Lung (tissue), 11 donors: ENCODE measurements at regions not wholly inside any gene's neighbourhood (a gene's known extent, or its start where the extent isn't known, plus 50 kb on each side); places are given as distances from the start of the nearest gene placed in this dataset.

ENCODE experiments used
- ATAC-seq: fragments of 200-7000 bp; cut with Tn5 transposase; one replicate; pipeline ENCODE4 v1.9.1; 2020; ENCODE audit warnings: moderate number of reproducible peaks; ENCODE audit not compliant: insufficient read depth, low FRiP score
- DNase-seq, 3 donors: peaks; one replicate each; pipeline ENCODE4 v3.0.0-alpha.2; 2013 to 2017
- H3K27ac ChIP-seq, 2 donors: one replicate each; pipeline ENCODE4 v1.5.1; 2013; ENCODE audit warnings: mild to moderate bottlenecking in 2 of 2, moderate library complexity in 2 of 2, control low read depth in 1 of 2, inconsistent platforms in 1 of 2, low read depth in 1 of 2, low read length in 1 of 2
- H3K27me3 ChIP-seq, 3 donors: one replicate each; pipeline ENCODE4 v1.5.1; 2013; ENCODE audit warnings: low read length in 2 of 3; ENCODE audit not compliant: control insufficient read depth in 3 of 3, insufficient read depth in 3 of 3
- H3K36me3 ChIP-seq, 4 donors: one replicate each; pipeline ENCODE4 v1.5.1; 2013; ENCODE audit warnings: low read length in 4 of 4, mild to moderate bottlenecking in 1 of 4, moderate library complexity in 1 of 4; ENCODE audit not compliant: control insufficient read depth in 4 of 4, insufficient read depth in 4 of 4
- H3K4me1 ChIP-seq, 5 donors: one replicate each; pipeline ENCODE4 v1.5.1; 2013; ENCODE audit warnings: low read length in 5 of 5, mild to moderate bottlenecking in 2 of 5, moderate library complexity in 1 of 5; ENCODE audit not compliant: control insufficient read depth in 5 of 5, insufficient read depth in 5 of 5
- H3K4me3 ChIP-seq: one replicate; pipeline ENCODE4 v1.5.1; 2013; ENCODE audit warnings: mild to moderate bottlenecking, control low read depth, moderate library complexity
- H3K9ac ChIP-seq, 2 donors: one replicate each; pipeline ENCODE4 v1.5.1; 2013; ENCODE audit warnings: low read length in 2 of 2, control low read depth in 1 of 2; ENCODE audit not compliant: insufficient read depth in 1 of 2
- H3K9me3 ChIP-seq, 4 donors: one replicate each; pipeline ENCODE4 v1.5.1; 2013; ENCODE audit warnings: low read length in 3 of 4, mild to moderate bottlenecking in 1 of 4, moderate library complexity in 1 of 4; ENCODE audit not compliant: control insufficient read depth in 4 of 4, insufficient read depth in 3 of 4
- WGBS, 2 donors: extraction: QIAGEN DNeasy Blood & Tissue Kit; methylation state at CpG; one replicate each; pipeline ENCODE4 v1.1.7; 2013; 5-methylcytosine and 5-hydroxymethylcytosine counted together
- TF ChIP-seq, protein P1 (sequence below): IDR thresholded peaks from 2 replicates; pipeline ENCODE4 v1.5.1; 2012; ENCODE audit warnings: mild to moderate bottlenecking; ENCODE audit errors: control extremely low read depth, extremely low read depth
- donor health status: control.
- donor health status: control.
- donor health status: Bipolar disorder and iron deficiency.
- donor health status: healthy.
- donor health status: DM: yes; HTN: yes; CAD: no.

DNA sequence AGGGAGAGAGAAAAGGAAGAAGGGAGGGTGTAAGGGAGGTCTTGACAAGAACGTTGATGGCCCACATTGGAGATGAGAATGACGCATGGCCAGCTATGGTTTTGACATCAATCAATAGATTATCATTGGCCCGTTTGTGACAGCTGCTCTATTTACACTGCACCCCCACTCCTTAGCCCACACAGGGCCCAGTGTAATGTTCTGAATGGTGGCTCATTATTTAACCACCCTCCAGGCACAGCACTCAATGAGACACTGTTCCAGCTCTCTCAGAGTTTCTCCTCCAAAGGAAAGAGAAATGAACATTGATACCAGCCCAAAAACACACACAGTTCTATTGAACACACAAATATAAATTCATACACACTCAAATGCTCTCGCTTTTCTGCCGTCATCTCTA, 173.0 kb upstream of the IPO5 start:
- H3K4me3 ChIP-seq = no peak overlapping the region
- DNase-seq (no peak), ATAC-seq (no peak)
- no peaks in the 10 kb centered on the region for H3K36me3 ChIP-seq
- no peak overlapping the region for H3K9ac ChIP-seq
- WGBS, 2 donors = 63 to 88% methylated on average over 4 to 5 of the region's 5 CpGs
- H3K4me1 ChIP-seq = no peaks in the 10 kb centered on the region
- H3K9me3 ChIP-seq = peaks cover 0 to 9% (median 1%) of the 10 kb centered on the region in 4 donors
- TF ChIP-seq, protein P1, sequence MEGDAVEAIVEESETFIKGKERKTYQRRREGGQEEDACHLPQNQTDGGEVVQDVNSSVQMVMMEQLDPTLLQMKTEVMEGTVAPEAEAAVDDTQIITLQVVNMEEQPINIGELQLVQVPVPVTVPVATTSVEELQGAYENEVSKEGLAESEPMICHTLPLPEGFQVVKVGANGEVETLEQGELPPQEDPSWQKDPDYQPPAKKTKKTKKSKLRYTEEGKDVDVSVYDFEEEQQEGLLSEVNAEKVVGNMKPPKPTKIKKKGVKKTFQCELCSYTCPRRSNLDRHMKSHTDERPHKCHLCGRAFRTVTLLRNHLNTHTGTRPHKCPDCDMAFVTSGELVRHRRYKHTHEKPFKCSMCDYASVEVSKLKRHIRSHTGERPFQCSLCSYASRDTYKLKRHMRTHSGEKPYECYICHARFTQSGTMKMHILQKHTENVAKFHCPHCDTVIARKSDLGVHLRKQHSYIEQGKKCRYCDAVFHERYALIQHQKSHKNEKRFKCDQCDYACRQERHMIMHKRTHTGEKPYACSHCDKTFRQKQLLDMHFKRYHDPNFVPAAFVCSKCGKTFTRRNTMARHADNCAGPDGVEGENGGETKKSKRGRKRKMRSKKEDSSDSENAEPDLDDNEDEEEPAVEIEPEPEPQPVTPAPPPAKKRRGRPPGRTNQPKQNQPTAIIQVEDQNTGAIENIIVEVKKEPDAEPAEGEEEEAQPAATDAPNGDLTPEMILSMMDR = no peak
- no peak overlapping the region for H3K27ac ChIP-seq
- no peaks in the 10 kb centered on the region for H3K27me3 ChIP-seq

DNA sequence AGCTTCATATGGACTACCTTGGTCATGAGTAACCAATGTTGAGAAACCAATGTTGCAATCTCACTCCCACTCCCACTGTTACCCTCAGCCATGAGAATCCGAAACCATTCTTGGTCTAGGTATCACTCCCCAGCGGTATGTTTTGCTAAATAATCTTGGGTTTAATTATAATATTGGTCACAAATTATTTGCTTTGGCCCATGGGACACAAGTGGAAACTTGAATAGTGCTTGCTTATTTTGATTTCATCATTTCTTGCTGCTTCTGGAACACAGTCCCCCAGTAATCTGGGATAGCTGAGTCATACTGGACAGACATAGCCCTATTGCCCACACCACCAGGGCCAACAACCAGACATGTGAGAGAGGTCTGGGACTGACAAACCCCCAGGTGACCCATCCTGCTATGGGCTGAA, 171.6 kb upstream of the IPO5 start:
- ATAC-seq (no peak), DNase-seq (no peak)
- no peak overlapping the region for H3K27ac ChIP-seq
- H3K4me3 ChIP-seq = no peak overlapping the region
- no peaks in the 10 kb centered on the region for H3K4me1 ChIP-seq
- TF ChIP-seq, protein P1 = no peak
- no peaks in the 10 kb centered on the region for H3K27me3 ChIP-seq
- no peaks in the 10 kb centered on the region for H3K36me3 ChIP-seq
- no peak overlapping the region for H3K9ac ChIP-seq
- peaks cover 0 to 9% (median 1%) of the 10 kb centered on the region in 4 donors for H3K9me3 ChIP-seq
- WGBS, 2 donors = 91% methylated on average over 2 of the region's 2 CpGs

DNA sequence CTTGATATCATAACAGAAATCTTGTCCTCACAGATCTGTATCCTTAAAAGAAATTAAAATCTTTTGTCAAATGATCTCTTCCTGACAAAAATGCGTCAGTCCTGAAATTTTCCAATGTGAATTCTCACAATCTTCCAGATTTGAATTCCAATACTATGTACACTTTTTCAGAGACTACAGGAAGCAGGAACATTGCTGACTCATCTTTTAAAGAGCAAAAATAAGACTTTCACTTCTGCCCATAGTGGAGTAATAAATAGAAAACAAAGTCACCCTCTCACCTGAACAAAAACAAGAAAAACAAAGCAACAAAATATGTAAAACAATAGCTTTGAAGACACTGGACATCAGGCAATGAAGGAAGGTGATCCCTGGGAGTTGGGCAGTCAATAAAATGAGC, 167.0 kb upstream of the IPO5 start:
- H3K27me3 ChIP-seq = no peaks in the 10 kb centered on the region
- H3K9me3 ChIP-seq = peaks cover 2 to 14% (median 7%) of the 10 kb centered on the region in 4 donors
- WGBS, 2 donors = 73 to 90% methylated on average over 1 of the region's 1 CpG
- TF ChIP-seq, protein P1 = no peak
- no peak overlapping the region for H3K9ac ChIP-seq
- no peak for DNase-seq
- no peak for ATAC-seq
- no peak overlapping the region for H3K4me3 ChIP-seq
- H3K27ac ChIP-seq = no peak overlapping the region
- H3K36me3 ChIP-seq = no peaks in the 10 kb centered on the region
- H3K4me1 ChIP-seq = no peaks in the 10 kb centered on the region

DNA sequence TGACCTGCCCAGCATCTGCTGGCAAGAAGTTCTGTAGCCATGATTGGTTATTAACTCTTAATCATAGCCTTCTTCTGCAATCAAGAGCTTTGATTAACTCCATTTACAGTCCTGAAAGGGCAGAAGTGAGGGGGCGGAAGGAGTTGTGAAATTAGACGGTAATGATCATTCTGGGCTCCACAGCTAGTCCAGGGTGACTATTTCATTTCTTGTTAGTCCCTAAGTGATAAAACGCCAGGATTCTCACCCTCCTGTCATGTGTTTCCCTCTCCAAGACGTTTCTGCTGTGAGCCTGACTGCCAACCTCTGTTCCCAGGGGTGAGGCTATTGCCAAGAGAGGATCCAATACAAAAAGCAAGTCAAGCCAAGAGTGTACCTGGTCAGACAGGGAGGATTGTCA, 155.9 kb upstream of the IPO5 start:
- Histone ChIP-seq H3K9ac (no peak overlapping the region), H3K27me3 (no peaks in the 10 kb centered on the region), H3K36me3 (no peaks in the 10 kb centered on the region), H3K27ac (no peak overlapping the region), H3K4me1 (peaks cover 0 to 14% (median 0%) of the 10 kb centered on the region in 5 donors), H3K9me3 (peaks cover 2 to 16% (median 9%) of the 10 kb centered on the region in 4 donors), H3K4me3 (no peak overlapping the region)
- DNase-seq (no peak), ATAC-seq (no peak)
- 60 to 77% methylated on average over 4 of the region's 4 CpGs for WGBS, 2 donors
- TF ChIP-seq, protein P1 = no peak
